Fibroblast of lung (primary cell): ENCODE measurements at regions not wholly inside any gene's neighbourhood (a gene's known extent, or its start where the extent isn't known, plus 50 kb on each side); places are given as distances from the start of the nearest gene placed in this dataset.

Experiments
- CTCF ChIP-seq, 2 donors: IDR thresholded peaks in 1 of 2; conservative IDR thresholded peaks in 1 of 2; 1 replicate in 1 of 2; 2 replicates in 1 of 2; pipeline ENCODE4 v1.5.1; 2011 to 2012; ENCODE audit warnings: low read length in 2 of 2, control low read depth in 1 of 2, inconsistent platforms in 1 of 2, low read depth in 1 of 2, mild to moderate bottlenecking in 1 of 2
- EZH2 ChIP-seq: IDR thresholded peaks from 2 replicates; pipeline ENCODE4 v1.5.1; 2012; ENCODE audit warnings: low read length, control low read depth, mild to moderate bottlenecking; ENCODE audit errors: missing control alignments

GRCh38 chr1:245056913-245057312, 97.9 kb upstream of the KIF26B start:
- TF ChIP-seq CTCF (conservative IDR thresholded peaks at IDR 0.05 in 1 of 2, IDR thresholded peaks at IDR 0.05 in 1 of 2; ENCODE audit: low read depth in 1 of 2, low read length in 2 of 2) (no peak), EZH2 (no peak)
